ENCODE measurements at regions not wholly inside any gene's neighbourhood (a gene's known extent, or its start where the extent isn't known, plus 50 kb on each side); places are given as distances from the start of the nearest gene placed in this dataset.

GRCh38 chr17:73933164-73933766 lies 270.2 kb upstream of the RPL38 start:
- no peak for DNase-seq
- H3K36me3 Mint-ChIP-seq (ENCODE audit: low read depth) = no peaks in the 10 kb centered on the region
- intact Hi-C loops (cut with DNase I, micrococcal nuclease) = no loop called here
- no peak overlapping the region for H3K27ac Mint-ChIP-seq
- no peak overlapping the region for H3K4me3 Mint-ChIP-seq
- H3K27me3 Mint-ChIP-seq = no peaks in the 10 kb centered on the region
- no peaks in the 10 kb centered on the region for H3K4me1 Mint-ChIP-seq
- H3K9me3 Mint-ChIP-seq (ENCODE audit: low read depth) = no peaks in the 10 kb centered on the region
- no peak for ATAC-seq
- ChIA-PET CTCF (interaction anchor here (0.7 to 0.8 kb wide), 2 partner anchors 19 to 35 kb away, joined by 3 to 4 read pairs; no protein-coding TSS in a partner anchor), POLR2A (no interaction called here)

- intact Hi-C loops (cut with DNase I, micrococcal nuclease) = no loop called here
- Mint-ChIP-seq H3K4me1 (no peaks in the 10 kb centered on the region), H3K9me3 (ENCODE audit: low read depth) (no peaks in the 10 kb centered on the region), H3K36me3 (ENCODE audit: low read depth) (no peaks in the 10 kb centered on the region), H3K4me3 (no peak overlapping the region), H3K27ac (no peak overlapping the region), H3K27me3 (no peaks in the 10 kb centered on the region)
- no peak for DNase-seq
- ChIA-PET POLR2A (no interaction called here), CTCF (interaction anchor here (0.7 to 0.8 kb wide), 3 partner anchors 20 to 36 kb away, joined by 3 to 4 read pairs (median 3); no protein-coding TSS in a partner anchor)
- no peak for ATAC-seq
These were observed 269.6 kb upstream of the RPL38 start for GRCh38 chr17:73933871-73934270.

- no peaks in the 10 kb centered on the region for H3K9me3 Mint-ChIP-seq (ENCODE audit: low read depth)
- no peaks in the 10 kb centered on the region for H3K27me3 Mint-ChIP-seq
- H3K4me3 Mint-ChIP-seq = no peak overlapping the region
- no peaks in the 10 kb centered on the region for H3K4me1 Mint-ChIP-seq
- intact Hi-C loops (cut with DNase I, micrococcal nuclease) = no loop called here
- ATAC-seq (no peak), DNase-seq (no peak)
- CTCF ChIA-PET = interaction anchor here (0.8 kb wide), 1 partner anchor 28 kb away, joined by 3 read pairs; no protein-coding TSS in a partner anchor
- POLR2A ChIA-PET = no interaction called here
- no peak overlapping the region for H3K27ac Mint-ChIP-seq
- H3K36me3 Mint-ChIP-seq (ENCODE audit: low read depth) = no peaks in the 10 kb centered on the region
These were observed 268.8 kb upstream of the RPL38 start for GRCh38 chr17:73934696-73935095.

GRCh38 chr17:73936908-73937627 lies 266.4 kb upstream of the RPL38 start:
- DNase-seq = no peak
- intact Hi-C loops (cut with DNase I, micrococcal nuclease) = no loop called here
- ATAC-seq = no peak
- H3K4me1 Mint-ChIP-seq = no peaks in the 10 kb centered on the region
- no peak overlapping the region for H3K27ac Mint-ChIP-seq
- ChIA-PET POLR2A (no interaction called here), CTCF (no interaction called here)
- H3K9me3 Mint-ChIP-seq (ENCODE audit: low read depth) = no peaks in the 10 kb centered on the region
- H3K27me3 Mint-ChIP-seq = no peaks in the 10 kb centered on the region
- H3K4me3 Mint-ChIP-seq = no peak overlapping the region
- H3K36me3 Mint-ChIP-seq (ENCODE audit: low read depth) = no peaks in the 10 kb centered on the region

GRCh38 chr17:73938706-73939105 lies 264.8 kb upstream of the RPL38 start:
- Mint-ChIP-seq H3K36me3 (ENCODE audit: low read depth) (no peaks in the 10 kb centered on the region), H3K27me3 (no peaks in the 10 kb centered on the region), H3K9me3 (ENCODE audit: low read depth) (no peaks in the 10 kb centered on the region), H3K4me1 (no peaks in the 10 kb centered on the region), H3K4me3 (no peak overlapping the region), H3K27ac (no peak overlapping the region)
- ATAC-seq (no peak), DNase-seq (no peak)
- ChIA-PET POLR2A (no interaction called here), CTCF (no interaction called here)
- intact Hi-C loops (cut with DNase I, micrococcal nuclease) = no loop called here

- Mint-ChIP-seq H3K4me3 (no peak overlapping the region), H3K36me3 (ENCODE audit: low read depth) (no peaks in the 10 kb centered on the region), H3K27ac (no peak overlapping the region), H3K9me3 (ENCODE audit: low read depth) (no peaks in the 10 kb centered on the region), H3K4me1 (no peaks in the 10 kb centered on the region), H3K27me3 (no peaks in the 10 kb centered on the region)
- ChIA-PET CTCF (interaction anchor here (0.7 kb wide), 1 partner anchor 37 kb away, joined by 3 read pairs; no protein-coding TSS in a partner anchor), POLR2A (no interaction called here)
- ATAC-seq (no peak), DNase-seq (no peak)
- intact Hi-C loops (cut with DNase I, micrococcal nuclease) = no loop called here
These were observed 263.7 kb upstream of the RPL38 start for GRCh38 chr17:73939806-73940205.

- intact Hi-C loops (cut with DNase I, micrococcal nuclease) = no loop called here
- no peaks in the 10 kb centered on the region for H3K27me3 Mint-ChIP-seq
- no peak overlapping the region for H3K27ac Mint-ChIP-seq
- H3K9me3 Mint-ChIP-seq (ENCODE audit: low read depth) = no peaks in the 10 kb centered on the region
- H3K4me1 Mint-ChIP-seq = no peaks in the 10 kb centered on the region
- CTCF ChIA-PET = interaction anchor here (0.7 kb wide), 1 partner anchor 36 kb away, joined by 3 read pairs; no protein-coding TSS in a partner anchor
- no peak for DNase-seq
- H3K36me3 Mint-ChIP-seq (ENCODE audit: low read depth) = no peaks in the 10 kb centered on the region
- no peak overlapping the region for H3K4me3 Mint-ChIP-seq
- POLR2A ChIA-PET = no interaction called here
- no peak for ATAC-seq
These were observed 263.0 kb upstream of the RPL38 start for GRCh38 chr17:73940511-73940910.

- ATAC-seq = no peak
- CTCF ChIA-PET = interaction anchor here (0.5 kb wide), 1 partner anchor 8 kb away, joined by 3 read pairs; no protein-coding TSS in a partner anchor
- no peak for DNase-seq
- no peak overlapping the region for H3K4me3 Mint-ChIP-seq
- H3K36me3 Mint-ChIP-seq (ENCODE audit: low read depth) = no peaks in the 10 kb centered on the region
- POLR2A ChIA-PET = no interaction called here
- intact Hi-C loops (cut with DNase I, micrococcal nuclease) = no loop called here
- peaks cover under 1% of the 10 kb centered on the region for H3K27me3 Mint-ChIP-seq
- no peak overlapping the region for H3K27ac Mint-ChIP-seq
- H3K4me1 Mint-ChIP-seq = no peaks in the 10 kb centered on the region
- no peaks in the 10 kb centered on the region for H3K9me3 Mint-ChIP-seq (ENCODE audit: low read depth)
These were observed 261.5 kb upstream of the RPL38 start for GRCh38 chr17:73941919-73942530.

GRCh38 chr17:73942703-73943415 lies 260.6 kb upstream of the RPL38 start:
- DNase-seq (no peak), ATAC-seq (no peak)
- intact Hi-C loops (cut with DNase I, micrococcal nuclease) = no loop called here
- H3K4me1 Mint-ChIP-seq = no peaks in the 10 kb centered on the region
- no peak overlapping the region for H3K4me3 Mint-ChIP-seq
- peaks cover 4% of the 10 kb centered on the region for H3K27me3 Mint-ChIP-seq
- POLR2A ChIA-PET = no interaction called here
- no peaks in the 10 kb centered on the region for H3K36me3 Mint-ChIP-seq (ENCODE audit: low read depth)
- no peaks in the 10 kb centered on the region for H3K9me3 Mint-ChIP-seq (ENCODE audit: low read depth)
- H3K27ac Mint-ChIP-seq = no peak overlapping the region
- CTCF ChIA-PET = interaction anchor here (0.7 kb wide), 1 partner anchor 698 kb away, joined by 3 read pairs; no protein-coding TSS in a partner anchor

- DNase-seq = no peak
- no peak overlapping the region for H3K27ac Mint-ChIP-seq
- no peaks in the 10 kb centered on the region for H3K4me1 Mint-ChIP-seq
- H3K36me3 Mint-ChIP-seq (ENCODE audit: low read depth) = no peaks in the 10 kb centered on the region
- H3K9me3 Mint-ChIP-seq (ENCODE audit: low read depth) = no peaks in the 10 kb centered on the region
- POLR2A ChIA-PET = no interaction called here
- ATAC-seq = no peak
- H3K4me3 Mint-ChIP-seq = no peak overlapping the region
- intact Hi-C loops (cut with DNase I, micrococcal nuclease) = no loop called here
- H3K27me3 Mint-ChIP-seq = peaks cover 5% of the 10 kb centered on the region
- CTCF ChIA-PET = interaction anchor here (0.5 to 0.7 kb wide), 3 partner anchors 13 to 698 kb away, joined by 3 read pairs; no protein-coding TSS in a partner anchor
These were observed 259.9 kb upstream of the RPL38 start for GRCh38 chr17:73943416-73944110.

- H3K36me3 Mint-ChIP-seq (ENCODE audit: low read depth) = no peaks in the 10 kb centered on the region
- H3K4me1 Mint-ChIP-seq = no peaks in the 10 kb centered on the region
- H3K9me3 Mint-ChIP-seq (ENCODE audit: low read depth) = no peaks in the 10 kb centered on the region
- intact Hi-C loops (cut with DNase I, micrococcal nuclease) = no loop called here
- CTCF ChIA-PET = interaction anchor here (0.5 to 0.8 kb wide), 3 partner anchors 12 to 966 kb away, joined by 3 to 4 read pairs (median 3); no protein-coding TSS in a partner anchor
- no peak for ATAC-seq
- DNase-seq = no peak
- POLR2A ChIA-PET = no interaction called here
- no peak overlapping the region for H3K27ac Mint-ChIP-seq
- no peak overlapping the region for H3K4me3 Mint-ChIP-seq
- peaks cover 5% of the 10 kb centered on the region for H3K27me3 Mint-ChIP-seq
These were observed 259.1 kb upstream of the RPL38 start for GRCh38 chr17:73944366-73944765.

Measured in activated CD4-positive, alpha-beta T cell treated with anti-CD3 and anti-CD28 coated beads for 36 hours (primary cell).